Prostate gland (tissue), 2 donors: ENCODE measurements at regions not wholly inside any gene's neighbourhood (a gene's known extent, or its start where the extent isn't known, plus 50 kb on each side); places are given as distances from the start of the nearest gene placed in this dataset.

Source experiments
- DNase-seq: peaks from one replicate; pipeline ENCODE4 v3.0.0-alpha.2; 2019; ENCODE audit warnings: low spot score
- H3K27ac ChIP-seq, 2 donors: fragments of 200-600 bp; sonication (generic); 2 replicates each; pipeline ENCODE4 v1.5.1; 2017 to 2019
- H3K27me3 ChIP-seq: fragments of 200-600 bp; sonication (generic); replicated peaks from 2 replicates; pipeline ENCODE4 v1.5.1; 2019; ENCODE audit not compliant: insufficient read depth
- H3K36me3 ChIP-seq, 2 donors: fragments of 200-600 bp; sonication (generic); 1 replicate in 1 of 2; 2 replicates in 1 of 2; pipeline versions ENCODE4 v1.5.1 to v1.8.1; 2017 to 2019
- H3K4me1 ChIP-seq: fragments of 200-600 bp; sonication (generic); replicated peaks from 2 replicates; pipeline ENCODE4 v1.5.1; 2019
- H3K4me3 ChIP-seq, 2 donors: fragments of 200-600 bp; sonication (generic); 2 replicates each; pipeline ENCODE4 v1.5.1; 2017 to 2019
- H3K9me3 ChIP-seq: fragments of 200-600 bp; sonication (generic); 2 replicates; pipeline ENCODE4 v1.5.1; 2017
- CTCF ChIP-seq, 4 experiments: fragments of 200-600 bp in 2 of 4; fragments of 450-650 bp in 2 of 4; sonication (generic) in 2 of 4; IDR thresholded peaks; 1 replicate in 3 of 4; 2 replicates in 1 of 4; pipeline ENCODE4 v1.5.1; 2016 to 2019; ENCODE audit warnings: antibody characterized with exemption in 4 of 4, mild to moderate bottlenecking in 2 of 4, moderate library complexity in 2 of 4
- POLR2A ChIP-seq: fragments of 450-650 bp; IDR thresholded peaks from one replicate; pipeline ENCODE4 v1.6.1; 2016; ENCODE audit warnings: antibody characterized with exemption, mild to moderate bottlenecking
- POLR2AphosphoS5 ChIP-seq: sonication (generic); formaldehyde crosslinking; IDR thresholded peaks from one replicate; pipeline ENCODE4 v1.6.1; 2017; ENCODE audit warnings: antibody characterized with exemption
- WGBS: methylation state at CpG from one replicate; pipeline ENCODE4 v1.1.5; 2018; 5-methylcytosine and 5-hydroxymethylcytosine counted together
- intact Hi-C: fragments of 100-400 bp; cut with DNase I; formaldehyde crosslinking; loops from one replicate; pipeline ENCODE4 v1.14.2; 2022

GRCh38 chr7:3135626-3136025 is 92.0 kb upstream of the CARD11 start:
- H3K4me1 ChIP-seq, result no peaks in the 10 kb centered on the region
- no peak overlapping the region for H3K27ac ChIP-seq
- TF ChIP-seq POLR2A (no peak), CTCF (IDR thresholded peaks at IDR 0.05) (no peak), POLR2AphosphoS5 (no peak)
- H3K4me3 ChIP-seq, result no peak overlapping the region
- intact Hi-C loops, result no loop called here
- no peaks in the 10 kb centered on the region for H3K36me3 ChIP-seq
- no peak for DNase-seq
- H3K27me3 ChIP-seq, result no peaks in the 10 kb centered on the region
- WGBS, result 66% methylated on average over 6 of the region's 6 CpGs
- H3K9me3 ChIP-seq, result no peaks in the 10 kb centered on the region

- DNase-seq, result no peak
- Histone ChIP-seq H3K9me3 (no peaks in the 10 kb centered on the region), H3K36me3 (no peaks in the 10 kb centered on the region), H3K4me1 (no peaks in the 10 kb centered on the region), H3K27me3 (no peaks in the 10 kb centered on the region), H3K27ac (no peak overlapping the region), H3K4me3 (no peak overlapping the region)
- WGBS, result 93% methylated on average over 6 of the region's 6 CpGs
- intact Hi-C loops, result no loop called here
- TF ChIP-seq POLR2A (no peak), POLR2AphosphoS5 (no peak), CTCF (IDR thresholded peaks at IDR 0.05) (no peak)
These were observed 94.5 kb upstream of the CARD11 start for GRCh38 chr7:3138206-3138605.

GRCh38 chr7:3138997-3139396 is 95.3 kb upstream of the CARD11 start:
- intact Hi-C loops, result no loop called here
- no peaks in the 10 kb centered on the region for H3K27me3 ChIP-seq
- H3K36me3 ChIP-seq, result no peaks in the 10 kb centered on the region
- TF ChIP-seq POLR2AphosphoS5, result no peak
- TF ChIP-seq CTCF (IDR thresholded peaks at IDR 0.05), result no peak
- TF ChIP-seq POLR2A, result no peak
- 74% methylated on average over 6 of the region's 6 CpGs for WGBS
- DNase-seq, result no peak
- no peak overlapping the region for H3K4me3 ChIP-seq
- no peak overlapping the region for H3K27ac ChIP-seq
- H3K9me3 ChIP-seq, result no peaks in the 10 kb centered on the region
- no peaks in the 10 kb centered on the region for H3K4me1 ChIP-seq

DNA sequence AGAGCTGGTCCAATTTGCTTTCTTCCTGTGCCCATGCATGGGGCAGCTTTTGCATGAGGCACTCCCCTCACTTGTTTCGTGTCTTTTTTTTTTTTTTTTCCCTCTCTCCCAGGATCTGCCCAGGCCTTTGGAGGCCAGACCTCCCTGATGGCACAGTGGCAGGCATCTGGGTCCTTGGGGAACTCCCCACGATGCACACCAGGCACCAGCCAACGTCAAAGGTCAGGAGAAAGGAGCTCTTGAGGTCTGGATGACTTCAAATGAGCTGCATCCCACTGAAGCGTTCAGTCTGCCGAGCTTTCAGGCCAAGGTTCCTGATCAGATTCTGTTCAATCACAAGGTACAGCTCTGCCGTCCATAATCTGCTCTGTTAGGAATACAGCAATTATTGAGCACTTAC is 97.2 kb upstream of the CARD11 start:
- no peaks in the 10 kb centered on the region for H3K9me3 ChIP-seq
- no peak overlapping the region for H3K4me3 ChIP-seq
- no peak overlapping the region for H3K27ac ChIP-seq
- H3K4me1 ChIP-seq, result no peaks in the 10 kb centered on the region
- H3K36me3 ChIP-seq, result no peaks in the 10 kb centered on the region
- H3K27me3 ChIP-seq, result no peaks in the 10 kb centered on the region
- DNase-seq, result no peak
- TF ChIP-seq POLR2AphosphoS5 (no peak), POLR2A (no peak), CTCF (IDR thresholded peaks at IDR 0.05) (no peak)
- intact Hi-C loops, result no loop called here
- 66% methylated on average over 6 of the region's 6 CpGs for WGBS

- intact Hi-C loops, result no loop called here
- 95% methylated on average over 7 of the region's 7 CpGs for WGBS
- no peak for DNase-seq
These were observed 97.7 kb upstream of the CARD11 start for GRCh38 chr7:3141326-3141725.

More at GRCh38 chr7:3141326-3141725, 97.7 kb upstream of the CARD11 start:
- Histone ChIP-seq H3K36me3 (no peaks in the 10 kb centered on the region), H3K4me3 (no peak overlapping the region), H3K27me3 (no peaks in the 10 kb centered on the region), H3K4me1 (no peaks in the 10 kb centered on the region), H3K9me3 (no peaks in the 10 kb centered on the region), H3K27ac (no peak overlapping the region)
- TF ChIP-seq POLR2A (no peak), CTCF (IDR thresholded peaks at IDR 0.05) (no peak), POLR2AphosphoS5 (no peak)
